Esophagus muscularis mucosa (tissue), 4 donors: ENCODE measurements at regions not wholly inside any gene's neighbourhood (a gene's known extent, or its start where the extent isn't known, plus 50 kb on each side); places are given as distances from the start of the nearest gene placed in this dataset.

Experiments
- DNase-seq: peaks from one replicate; pipeline ENCODE4 v3.0.0-alpha.2; 2017; ENCODE audit errors: extremely low spot score
- H3K27ac ChIP-seq, 4 donors: fragments of 200-600 bp; sonication (generic); replicated peaks in 1 of 4; 1 replicate in 3 of 4; 2 replicates in 1 of 4; pipeline ENCODE4 v1.5.1; 2016 to 2019; ENCODE audit warnings: mild to moderate bottlenecking in 1 of 4
- H3K27me3 ChIP-seq, 4 donors: fragments of 200-600 bp; sonication (generic); one replicate each; pipeline versions ENCODE4 v1.5.1 to v1.6.0; 2016 to 2019
- H3K36me3 ChIP-seq, 4 donors: fragments of 200-600 bp; sonication (generic); one replicate each; pipeline ENCODE4 v1.5.1; 2016 to 2019
- H3K4me1 ChIP-seq, 4 donors: fragments of 200-600 bp; sonication (generic); one replicate each; pipeline ENCODE4 v1.5.1; 2016 to 2019
- H3K4me3 ChIP-seq, 4 donors: fragments of 200-600 bp; sonication (generic); 1 replicate in 2 of 4; 2 replicates in 2 of 4; pipeline ENCODE4 v1.5.1; 2016 to 2019; ENCODE audit warnings: mild to moderate bottlenecking in 4 of 4, moderate library complexity in 1 of 4
- H3K9me3 ChIP-seq, 4 donors: fragments of 200-600 bp; sonication (generic); 1 replicate in 3 of 4; 2 replicates in 1 of 4; pipeline ENCODE4 v1.5.1; 2016 to 2019
- CTCF ChIP-seq, 3 experiments: fragments of 200-600 bp in 2 of 3; fragments of 450-650 bp in 1 of 3; sonication (generic) in 2 of 3; IDR thresholded peaks; one replicate each; pipeline ENCODE4 v1.5.1; 2017 to 2019; ENCODE audit warnings: antibody characterized with exemption in 3 of 3, mild to moderate bottlenecking in 2 of 3, moderate library complexity in 1 of 3
- EP300 ChIP-seq: sonication (generic); formaldehyde crosslinking; IDR thresholded peaks from one replicate; pipeline ENCODE4 v1.6.1; 2017; ENCODE audit warnings: antibody characterized with exemption
- POLR2A ChIP-seq: fragments of 450-650 bp; IDR thresholded peaks from one replicate; pipeline ENCODE4 v1.6.1; 2017; ENCODE audit warnings: antibody characterized with exemption, moderate library complexity, mild to moderate bottlenecking, low read depth
- POLR2AphosphoS5 ChIP-seq, 2 donors: sonication (generic); formaldehyde crosslinking; IDR thresholded peaks; one replicate each; pipeline ENCODE4 v1.6.1; 2017; ENCODE audit warnings: antibody characterized with exemption in 2 of 2
- WGBS: methylation state at CpG from one replicate; pipeline ENCODE4 v1.1.5; 2018; 5-methylcytosine and 5-hydroxymethylcytosine counted together
- intact Hi-C: fragments of 100-400 bp; cut with DNase I; formaldehyde crosslinking; loops from one replicate; pipeline ENCODE4 v1.15.1; 2023

GRCh38 chr2:126966601-126967000 is 67.9 kb downstream of the TEX51 start:
- Histone ChIP-seq H3K4me1 (peaks cover 0 to 12% (median 12%) of the 10 kb centered on the region in 4 donors), H3K9me3 (no peaks in the 10 kb centered on the region), H3K4me3 (no peak overlapping the region), H3K27ac (no peak overlapping the region), H3K27me3 (no peaks in the 10 kb centered on the region), H3K36me3 (no peaks in the 10 kb centered on the region)
- no peak for DNase-seq
- no peak for TF ChIP-seq POLR2AphosphoS5 (IDR thresholded peaks at IDR 0.05)
- TF ChIP-seq POLR2A, result no peak
- TF ChIP-seq EP300, result no peak
- no peak for TF ChIP-seq CTCF (IDR thresholded peaks at IDR 0.05)
- WGBS, result 95% methylated on average over 1 of the region's 1 CpG
- intact Hi-C loops, result no loop called here

- H3K27ac ChIP-seq, result peak overlapping the region; percentile 44 to 66 (median 62)
- TF ChIP-seq POLR2AphosphoS5 (IDR thresholded peaks at IDR 0.05) (peak in 1 of 2 donors; percentile 63), POLR2A (no peak), CTCF (IDR thresholded peaks at IDR 0.05) (no peak), EP300 (no peak)
- WGBS, result 53% methylated on average over 3 of the region's 3 CpGs
Measured at GRCh38 chr2:126970583-126970982, 71.9 kb downstream of the TEX51 start.

GRCh38 chr2:126971162-126971480 is 72.4 kb downstream of the TEX51 start:
- H3K36me3 ChIP-seq, result no peaks in the 10 kb centered on the region
- no peak for DNase-seq
- peak overlapping the region; percentile 44 to 66 (median 62) for H3K27ac ChIP-seq
- TF ChIP-seq POLR2AphosphoS5 (IDR thresholded peaks at IDR 0.05) (no peak), EP300 (no peak), CTCF (IDR thresholded peaks at IDR 0.05) (no peak), POLR2A (no peak)
- intact Hi-C loops, result loop anchor here (5.0 kb wide), 2 partner anchors 194 to 444 kb away; no protein-coding TSS in a partner anchor
- WGBS, result 85% methylated on average over 14 of the region's 14 CpGs
- H3K9me3 ChIP-seq, result no peaks in the 10 kb centered on the region
- H3K4me1 ChIP-seq, result peaks cover 7 to 22% (median 21%) of the 10 kb centered on the region in 4 donors
- peaks cover 0 to 4% (median 0%) of the 10 kb centered on the region in 4 donors for H3K27me3 ChIP-seq
- H3K4me3 ChIP-seq, result peak overlapping the region; percentile 49 to 63 (median 56)

More at GRCh38 chr2:126970583-126970982, 71.9 kb downstream of the TEX51 start:
- intact Hi-C loops, result loop anchor here (5.0 kb wide), 2 partner anchors 193 to 443 kb away; no protein-coding TSS in a partner anchor
- Histone ChIP-seq H3K4me3 (no peak overlapping the region), H3K4me1 (peaks cover 7 to 22% (median 21%) of the 10 kb centered on the region in 4 donors), H3K36me3 (no peaks in the 10 kb centered on the region), H3K27me3 (peaks cover 0 to 4% (median 0%) of the 10 kb centered on the region in 4 donors), H3K9me3 (no peaks in the 10 kb centered on the region)
- no peak for DNase-seq

GRCh38 chr2:126971481-126972278 is 73.0 kb downstream of the TEX51 start:
- TF ChIP-seq POLR2A, result no peak
- peak; percentile 86 to 99 (median 88) for TF ChIP-seq CTCF (IDR thresholded peaks at IDR 0.05)
- no peak for TF ChIP-seq EP300
- TF ChIP-seq POLR2AphosphoS5 (IDR thresholded peaks at IDR 0.05), result peak; percentile 4 to 12
- no peak for DNase-seq
- peak overlapping the region; percentile 49 to 63 (median 56) for H3K4me3 ChIP-seq
- H3K36me3 ChIP-seq, result no peaks in the 10 kb centered on the region
- WGBS, result 1% methylated on average over 11 of the region's 43 CpGs
- intact Hi-C loops, result loop anchor here (5.0 kb wide), 2 partner anchors 194 to 444 kb away; no protein-coding TSS in a partner anchor
- H3K27ac ChIP-seq, result peak overlapping the region; percentile 60 to 68 (median 66)
- H3K9me3 ChIP-seq, result no peaks in the 10 kb centered on the region
- H3K27me3 ChIP-seq, result peaks cover 0 to 4% (median 0%) of the 10 kb centered on the region in 4 donors
- H3K4me1 ChIP-seq, result peaks cover 7 to 22% (median 21%) of the 10 kb centered on the region in 4 donors
